GM23248 (cell line): ENCODE measurements at regions not wholly inside any gene's neighbourhood (a gene's known extent, or its start where the extent isn't known, plus 50 kb on each side); places are given as distances from the start of the nearest gene placed in this dataset.

Experiments
- EZH2 ChIP-seq: fragments of 200-600 bp; sonication (generic); IDR thresholded peaks from 2 replicates; pipeline ENCODE4 v1.6.1; 2018; ENCODE audit warnings: antibody characterized with exemption, mild to moderate bottlenecking; ENCODE audit not compliant: insufficient read depth, poor library complexity, severe bottlenecking
- EZH2phosphoT487 ChIP-seq: fragments of 200-600 bp; sonication (generic); IDR thresholded peaks from 2 replicates; pipeline ENCODE4 v1.6.1; 2018; ENCODE audit warnings: antibody characterized with exemption, moderate library complexity, mild to moderate bottlenecking, low read depth; ENCODE audit not compliant: insufficient read depth

- TF ChIP-seq EZH2 (no peak), EZH2phosphoT487 (no peak)
Observed at GRCh38 chr5:12557012-12557411, 652.8 kb upstream of the CTNND2 start.
